ENCODE measurements at regions not wholly inside any gene's neighbourhood (a gene's known extent, or its start where the extent isn't known, plus 50 kb on each side); places are given as distances from the start of the nearest gene placed in this dataset.

GRCh38 chr11:19453651-19454257, 213.0 kb upstream of the E2F8 start:
- TF ChIP-seq CTCF (conservative IDR thresholded peaks at IDR 0.05) (no peak), ZFX (IDR thresholded peaks at IDR 0.05) (no peak)

All from C4-2B (cell line).